GM12878 (cell line): ENCODE measurements at regions not wholly inside any gene's neighbourhood (a gene's known extent, or its start where the extent isn't known, plus 50 kb on each side); places are given as distances from the start of the nearest gene placed in this dataset.

ENCODE experiments used
- ATAC-seq: fragments of 200-7000 bp; cut with Tn5 transposase; 3 replicates; pipeline ENCODE4 v1.9.1; 2020; ENCODE audit warnings: mild to moderate bottlenecking, moderate library complexity
- BruUV-seq: library from RNA; stranded (reverse); fragments of 400-500 nt; replicated peaks from 2 replicates; lab custom pipeline; 2021; lab: Mats Ljungman, UMichigan
- CTCF ChIA-PET: fragments of 300-600 bp; sonication (Branson Sonifier 250); formaldehyde crosslinking; extraction: SDS; loops from one replicate; lab custom pipeline; 2021; ENCODE audit warnings: inconsistent platforms; lab: Yijun Ruan, JAX
- POLR2A ChIA-PET: fragments of 350-600 bp; formaldehyde crosslinking; extraction: SDS; loops from one replicate; lab custom pipeline; 2021; ENCODE audit warnings: inconsistent platforms; lab: Charles Lee
- RAD21 ChIA-PET: fragments of 300-600 bp; sonication (Branson Sonifier 250); formaldehyde crosslinking; loops from one replicate; lab custom pipeline; 2023; ENCODE audit warnings: antibody characterized with exemption; ENCODE audit not compliant: unreplicated experiment; lab: Charles Lee
- SMC1A ChIA-PET: fragments of 300-600 bp; sonication (Branson Sonifier 250); formaldehyde crosslinking; loops from one replicate; lab custom pipeline; 2023; ENCODE audit not compliant: unreplicated experiment, uncharacterized antibody; lab: Charles Lee
- DNase-seq: peaks from one replicate; pipeline ENCODE4 v3.0.0-alpha.2; 2011; ENCODE audit warnings: low read depth, low spot score
- FAIRE-seq: peaks from 3 replicates; lab custom pipeline; 2011; peaks lifted over from hg19 to GRCh38; lab: Jason Lieb, UNC
- H2AFZ ChIP-seq: 2 replicates; pipeline ENCODE4 v1.6.0; 2011; ENCODE audit warnings: low read depth, low read length, control low read depth; ENCODE audit not compliant: control insufficient read depth
- H3K27ac ChIP-seq: 2 replicates; pipeline ENCODE4 v1.5.1; 2011; ENCODE audit warnings: control low read depth; ENCODE audit not compliant: control insufficient read depth, insufficient read depth
- H3K27me3 ChIP-seq, 2 experiments: replicated peaks in 1 of 2; 2 replicates each; pipeline versions ENCODE4 v1.6.0 to v1.6.1; 2011; ENCODE audit warnings: low read length in 1 of 2; ENCODE audit not compliant: control insufficient read depth in 2 of 2, insufficient read depth in 2 of 2
- H3K36me3 ChIP-seq, 2 experiments: 2 replicates each; pipeline ENCODE4 v1.5.1; 2011; ENCODE audit warnings: low read length in 1 of 2; ENCODE audit not compliant: control insufficient read depth in 2 of 2, insufficient read depth in 2 of 2
- H3K4me1 ChIP-seq: 2 replicates; pipeline ENCODE4 v1.6.1; 2011; ENCODE audit warnings: mild to moderate bottlenecking, low read length, moderate library complexity, mixed read lengths; ENCODE audit not compliant: control insufficient read depth, insufficient read depth
- H3K4me2 ChIP-seq: 2 replicates; pipeline ENCODE4 v1.6.0; 2011; ENCODE audit warnings: control low read depth; ENCODE audit not compliant: control insufficient read depth, insufficient read depth
- H3K4me3 ChIP-seq: fragments of 200-600 bp; sonication (generic); 2 replicates; pipeline ENCODE4 v1.5.1; 2016
- H3K79me2 ChIP-seq: 2 replicates; pipeline ENCODE4 v1.6.0; 2011; ENCODE audit warnings: low read length; ENCODE audit not compliant: control insufficient read depth, insufficient read depth
- H3K9ac ChIP-seq: 2 replicates; pipeline ENCODE4 v1.8.0; 2011; ENCODE audit warnings: low read length, control low read depth, mixed read lengths; ENCODE audit not compliant: control insufficient read depth, insufficient read depth
- H3K9me3 ChIP-seq: replicated peaks from 3 replicates; pipeline ENCODE4 v1.5.1; 2011; ENCODE audit warnings: mild to moderate bottlenecking, low read length; ENCODE audit not compliant: control insufficient read depth, insufficient read depth
- H4K20me1 ChIP-seq: 2 replicates; pipeline ENCODE4 v1.6.0; 2011; ENCODE audit not compliant: control insufficient read depth, insufficient read depth
- CBX3 ChIP-seq: fragments of 200-600 bp; sonication (generic); IDR thresholded peaks from 2 replicates; pipeline ENCODE4 v1.6.1; 2016; ENCODE audit warnings: low read depth, borderline replicate concordance
- EGR1 ChIP-seq, 2 experiments: IDR thresholded peaks; 1 replicate in 1 of 2; 2 replicates in 1 of 2; pipeline ENCODE4 v1.6.1; 2011 to 2012; ENCODE audit warnings: low read depth in 2 of 2, low read length in 2 of 2, borderline replicate concordance in 1 of 2, mild to moderate bottlenecking in 1 of 2, moderate library complexity in 1 of 2
- NR2F1 ChIP-seq: fragments of 450-650 bp; conservative IDR thresholded peaks from 2 replicates; pipeline ENCODE4 v1.6.1; 2017; ENCODE audit warnings: mild to moderate bottlenecking
- SMC3 ChIP-seq: IDR thresholded peaks from 2 replicates; pipeline ENCODE4 v1.6.1; 2011; ENCODE audit warnings: low read length, improper control_type of control experiment, borderline replicate concordance
- SUZ12 ChIP-seq: fragments of 200-600 bp; sonication (generic); IDR thresholded peaks from one replicate; pipeline ENCODE4 v1.6.1; 2018; ENCODE audit warnings: antibody characterized with exemption, mild to moderate bottlenecking; ENCODE audit not compliant: unreplicated experiment
- ZBTB33 ChIP-seq: fragments of 450-650 bp; IDR thresholded peaks from 2 replicates; pipeline ENCODE4 v1.6.1; 2017; ENCODE audit warnings: mild to moderate bottlenecking
- WGBS: methylation state at CpG from one replicate; pipeline ENCODE4 v1.1.6; 2016; ENCODE audit warnings: low lambda C conversion rate; ENCODE audit not compliant: insufficient replicate concordance, insufficient coverage; ENCODE audit errors: missing lambda C conversion rate; 5-methylcytosine and 5-hydroxymethylcytosine counted together
- in situ Hi-C: fragments of 300-500 bp; cut with MboI; formaldehyde crosslinking; loops from 9 replicates; pipeline ENCODE4 v1.14.3; 2018; ENCODE audit warnings: mixed read lengths
- intact Hi-C: fragments of 100-400 bp; cut with micrococcal nuclease; formaldehyde crosslinking; loops from one replicate; pipeline ENCODE4 v1.14.2; 2022; ENCODE audit not compliant: unreplicated experiment

DNA sequence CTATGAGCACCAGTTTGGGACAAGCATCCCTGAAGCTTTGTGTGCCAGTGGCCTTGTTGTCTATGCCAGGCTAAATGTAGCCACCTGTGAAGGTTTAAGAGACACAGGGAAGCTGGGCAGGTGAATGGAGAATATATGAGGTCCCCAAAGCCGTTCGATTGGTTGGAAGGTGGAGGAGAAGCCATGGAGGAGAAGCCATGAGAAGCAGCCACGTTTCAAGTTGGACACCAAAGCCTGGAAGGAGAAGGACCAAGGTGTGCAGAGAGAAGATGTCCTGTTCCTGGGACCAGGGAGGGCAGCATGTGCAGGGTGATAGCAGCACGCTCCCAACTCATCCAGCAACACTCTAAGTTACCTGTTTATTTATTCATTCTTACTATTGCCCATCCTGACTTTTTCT, 432.3 kb upstream of the TSHZ3 start (continued):
- no peak for TF ChIP-seq EGR1 (IDR thresholded peaks at IDR 0.05; ENCODE audit: borderline replicate concordance in 1 of 2, low read depth in 2 of 2, low read length in 2 of 2)
- no peak for TF ChIP-seq NR2F1
- TF ChIP-seq ZBTB33 = no peak
- no peak for TF ChIP-seq SMC3

GRCh38 chr19:31783592-31783991, 434.4 kb upstream of the TSHZ3 start:
- CTCF ChIA-PET = no interaction called here

More at GRCh38 chr19:31783592-31783991, 434.4 kb upstream of the TSHZ3 start:
- H4K20me1 ChIP-seq = no peaks in the 10 kb centered on the region
- H3K36me3 ChIP-seq = no peaks in the 10 kb centered on the region
- POLR2A ChIA-PET = no interaction called here
- no peak overlapping the region for H2AFZ ChIP-seq
- WGBS = 49% methylated on average over 9 of the region's 9 CpGs
- no peaks in the 10 kb centered on the region for H3K4me1 ChIP-seq
- ATAC-seq = no peak
- H3K27me3 ChIP-seq = no peaks in the 10 kb centered on the region
- intact Hi-C loops (no loop called here), in situ Hi-C loops (no loop called here)
- no peak for DNase-seq
- H3K27ac ChIP-seq = no peak overlapping the region
- no peak overlapping the region for H3K9ac ChIP-seq
- no peaks in the 10 kb centered on the region for H3K79me2 ChIP-seq
- no TSS peak for BruUV-seq
- no peak for TF ChIP-seq SUZ12
- TF ChIP-seq CBX3 = no peak
- H3K4me3 ChIP-seq = no peak overlapping the region
- no peaks in the 10 kb centered on the region; the same call in 2 of the 3 replicates for H3K9me3 ChIP-seq
- SMC1A ChIA-PET = no interaction called here
- RAD21 ChIA-PET = no interaction called here
- no peak for FAIRE-seq
- H3K4me2 ChIP-seq = no peak overlapping the region
